Suprapubic skin (tissue), 4 donors: ENCODE measurements at regions not wholly inside any gene's neighbourhood (a gene's known extent, or its start where the extent isn't known, plus 50 kb on each side); places are given as distances from the start of the nearest gene placed in this dataset.
"Not testable (repeated sequence)": the region's sequence is repeated elsewhere in the genome, so short reads cannot be mapped to it uniquely, and the experiment has no call there.

ENCODE experiments used
- DNase-seq, 2 donors: peaks; one replicate each; pipeline ENCODE4 v3.0.0-alpha.2; 2019; ENCODE audit warnings: low spot score in 2 of 2
- H3K27ac ChIP-seq: fragments of 200-600 bp; sonication (generic); one replicate; pipeline ENCODE4 v1.5.1; 2019
- H3K27me3 ChIP-seq: fragments of 200-600 bp; sonication (generic); one replicate; pipeline ENCODE4 v1.5.1; 2019
- H3K36me3 ChIP-seq: fragments of 200-600 bp; sonication (generic); one replicate; pipeline ENCODE4 v1.5.1; 2019
- H3K4me1 ChIP-seq: fragments of 200-600 bp; sonication (generic); one replicate; pipeline ENCODE4 v1.5.1; 2019
- H3K4me3 ChIP-seq: fragments of 200-600 bp; sonication (generic); one replicate; pipeline ENCODE4 v1.5.1; 2019; ENCODE audit warnings: mild to moderate bottlenecking
- H3K9me3 ChIP-seq: fragments of 200-600 bp; sonication (generic); one replicate; pipeline ENCODE4 v1.5.1; 2019
- EP300 ChIP-seq: sonication (generic); formaldehyde crosslinking; IDR thresholded peaks from one replicate; pipeline ENCODE4 v1.6.1; 2017; ENCODE audit warnings: antibody characterized with exemption
- POLR2A ChIP-seq, 2 donors: fragments of 450-650 bp; IDR thresholded peaks; one replicate each; pipeline ENCODE4 v1.6.1; 2017; ENCODE audit warnings: antibody characterized with exemption in 2 of 2, mild to moderate bottlenecking in 2 of 2, moderate library complexity in 2 of 2
- POLR2AphosphoS5 ChIP-seq, 3 donors: sonication (generic); formaldehyde crosslinking; IDR thresholded peaks; one replicate each; pipeline ENCODE4 v1.6.1; 2017; ENCODE audit warnings: antibody characterized with exemption in 3 of 3
- WGBS: methylation state at CpG from one replicate; pipeline ENCODE4 v1.1.5; 2018; 5-methylcytosine and 5-hydroxymethylcytosine counted together
- TF ChIP-seq, protein P1 (sequence below), 2 donors: fragments of 200-600 bp in 1 of 2; fragments of 450-650 bp in 1 of 2; sonication (generic) in 1 of 2; IDR thresholded peaks; one replicate each; pipeline ENCODE4 v1.5.1; 2016 to 2019; ENCODE audit warnings: antibody characterized with exemption in 2 of 2, mild to moderate bottlenecking in 1 of 2, moderate library complexity in 1 of 2

DNA sequence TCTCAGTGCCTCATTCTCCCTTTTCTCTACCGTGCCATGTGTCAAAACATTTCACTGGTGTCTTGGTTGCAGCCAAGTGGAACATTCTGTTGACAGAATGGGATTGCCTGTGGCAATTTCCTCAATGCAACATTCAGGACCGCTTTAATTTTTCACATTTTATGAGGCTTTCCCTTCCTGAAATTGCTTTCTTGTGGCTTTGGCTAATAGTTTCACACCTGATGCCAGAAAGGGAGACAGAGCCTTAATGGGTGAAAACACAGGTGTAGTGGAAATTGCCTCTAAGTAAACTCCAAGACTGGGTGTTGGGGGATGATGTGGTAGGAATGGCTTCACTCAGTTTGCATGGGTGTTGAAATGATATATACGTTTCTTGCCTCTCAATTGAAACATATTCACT, 278.3 kb downstream of the TSN start:
- Histone ChIP-seq H3K27me3 (no peaks in the 10 kb centered on the region), H3K9me3 (no peaks in the 10 kb centered on the region), H3K36me3 (no peaks in the 10 kb centered on the region), H3K27ac (no peak overlapping the region), H3K4me1 (no peaks in the 10 kb centered on the region), H3K4me3 (no peak overlapping the region)
- TF ChIP-seq POLR2A (IDR thresholded peaks at IDR 0.05), result no peak
- TF ChIP-seq POLR2AphosphoS5 (IDR thresholded peaks at IDR 0.05), result no peak
- TF ChIP-seq, protein P1, sequence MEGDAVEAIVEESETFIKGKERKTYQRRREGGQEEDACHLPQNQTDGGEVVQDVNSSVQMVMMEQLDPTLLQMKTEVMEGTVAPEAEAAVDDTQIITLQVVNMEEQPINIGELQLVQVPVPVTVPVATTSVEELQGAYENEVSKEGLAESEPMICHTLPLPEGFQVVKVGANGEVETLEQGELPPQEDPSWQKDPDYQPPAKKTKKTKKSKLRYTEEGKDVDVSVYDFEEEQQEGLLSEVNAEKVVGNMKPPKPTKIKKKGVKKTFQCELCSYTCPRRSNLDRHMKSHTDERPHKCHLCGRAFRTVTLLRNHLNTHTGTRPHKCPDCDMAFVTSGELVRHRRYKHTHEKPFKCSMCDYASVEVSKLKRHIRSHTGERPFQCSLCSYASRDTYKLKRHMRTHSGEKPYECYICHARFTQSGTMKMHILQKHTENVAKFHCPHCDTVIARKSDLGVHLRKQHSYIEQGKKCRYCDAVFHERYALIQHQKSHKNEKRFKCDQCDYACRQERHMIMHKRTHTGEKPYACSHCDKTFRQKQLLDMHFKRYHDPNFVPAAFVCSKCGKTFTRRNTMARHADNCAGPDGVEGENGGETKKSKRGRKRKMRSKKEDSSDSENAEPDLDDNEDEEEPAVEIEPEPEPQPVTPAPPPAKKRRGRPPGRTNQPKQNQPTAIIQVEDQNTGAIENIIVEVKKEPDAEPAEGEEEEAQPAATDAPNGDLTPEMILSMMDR (IDR thresholded peaks at IDR 0.05), result no peak
- no peak for TF ChIP-seq EP300
- WGBS, result 56% methylated on average over 3 of the region's 3 CpGs
- no peak for DNase-seq

DNA sequence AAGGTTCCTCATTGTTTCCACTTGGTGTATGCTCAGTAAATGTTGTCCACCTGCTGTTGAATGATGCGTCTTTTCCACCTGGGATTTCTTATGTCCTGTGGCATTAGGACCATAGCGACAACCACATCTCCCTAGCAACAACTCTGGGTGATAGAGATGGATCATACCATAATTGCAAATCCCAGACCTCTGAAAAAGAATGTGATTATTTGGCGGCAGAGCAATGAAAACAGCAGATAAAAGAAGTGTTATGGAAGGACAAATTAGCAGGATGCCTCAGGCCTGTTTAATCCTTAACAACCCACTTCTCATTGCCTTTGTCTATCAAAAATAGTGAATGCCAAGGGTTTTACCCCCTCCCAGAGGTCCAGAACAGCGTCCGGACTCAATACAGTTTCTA, 278.9 kb downstream of the TSN start:
- Histone ChIP-seq H3K4me1 (no peaks in the 10 kb centered on the region), H3K27me3 (no peaks in the 10 kb centered on the region), H3K36me3 (no peaks in the 10 kb centered on the region), H3K9me3 (no peaks in the 10 kb centered on the region), H3K27ac (no peak overlapping the region), H3K4me3 (no peak overlapping the region)
- 63% methylated on average over 5 of the region's 5 CpGs for WGBS
- DNase-seq, result no peak
- TF ChIP-seq POLR2AphosphoS5 (IDR thresholded peaks at IDR 0.05) (no peak), EP300 (no peak), POLR2A (IDR thresholded peaks at IDR 0.05) (no peak)
- TF ChIP-seq, protein P1 (IDR thresholded peaks at IDR 0.05), result no peak

DNA sequence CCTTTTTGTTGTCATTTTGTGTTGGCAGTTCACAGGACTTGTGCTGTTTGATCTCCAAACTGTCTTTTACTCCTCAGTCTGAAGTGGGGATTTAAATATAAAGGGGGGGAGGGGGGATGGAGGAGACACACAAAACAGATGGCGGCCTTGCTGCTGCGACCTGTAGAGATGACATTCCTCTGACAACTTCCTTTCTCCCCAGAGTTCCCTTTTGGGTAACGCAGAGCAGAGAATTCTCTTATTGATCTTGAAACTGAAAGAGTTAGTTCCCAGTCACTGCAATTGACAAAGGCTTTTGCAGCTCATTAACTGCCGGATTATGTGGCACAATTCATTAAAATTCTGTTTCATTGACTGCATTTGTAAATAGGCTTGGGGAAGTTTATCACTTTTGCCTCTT, 279.3 kb downstream of the TSN start:
- DNase-seq, result no peak
- no peaks in the 10 kb centered on the region for H3K9me3 ChIP-seq
- TF ChIP-seq EP300 (no peak), POLR2AphosphoS5 (IDR thresholded peaks at IDR 0.05) (no peak), POLR2A (IDR thresholded peaks at IDR 0.05) (no peak)
- TF ChIP-seq, protein P1 (IDR thresholded peaks at IDR 0.05), result no peak
- H3K4me1 ChIP-seq, result no peaks in the 10 kb centered on the region
- no peak overlapping the region for H3K4me3 ChIP-seq
- WGBS, result 40% methylated on average over 4 of the region's 4 CpGs
- H3K36me3 ChIP-seq, result no peaks in the 10 kb centered on the region
- H3K27me3 ChIP-seq, result no peaks in the 10 kb centered on the region
- H3K27ac ChIP-seq, result no peak overlapping the region

DNA sequence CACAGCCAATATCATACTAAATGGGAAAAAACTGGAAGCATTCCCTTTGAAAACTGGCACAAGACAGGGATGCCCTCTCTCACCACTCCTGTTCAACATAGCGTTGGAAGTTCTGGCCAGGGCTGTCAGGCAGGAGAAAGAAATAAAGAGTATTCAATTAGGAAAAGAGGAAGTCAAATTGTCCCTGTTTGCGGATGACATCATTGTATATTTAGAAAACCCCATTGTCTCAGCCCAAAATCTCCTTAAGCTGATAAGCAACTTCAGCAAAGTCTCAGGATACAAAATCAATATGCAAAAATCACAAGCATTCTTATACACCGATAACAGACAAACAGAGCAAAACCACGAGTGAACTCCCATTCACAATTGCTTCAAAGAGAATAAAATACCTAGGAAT, 283.4 kb downstream of the TSN start:
- H3K4me3 ChIP-seq, H3K4me1 ChIP-seq, H3K9me3 ChIP-seq, H3K36me3 ChIP-seq, H3K27ac ChIP-seq, H3K27me3 ChIP-seq, DNase-seq: not testable (repeated sequence)
- WGBS, result 92% methylated on average over 4 of the region's 4 CpGs

DNA sequence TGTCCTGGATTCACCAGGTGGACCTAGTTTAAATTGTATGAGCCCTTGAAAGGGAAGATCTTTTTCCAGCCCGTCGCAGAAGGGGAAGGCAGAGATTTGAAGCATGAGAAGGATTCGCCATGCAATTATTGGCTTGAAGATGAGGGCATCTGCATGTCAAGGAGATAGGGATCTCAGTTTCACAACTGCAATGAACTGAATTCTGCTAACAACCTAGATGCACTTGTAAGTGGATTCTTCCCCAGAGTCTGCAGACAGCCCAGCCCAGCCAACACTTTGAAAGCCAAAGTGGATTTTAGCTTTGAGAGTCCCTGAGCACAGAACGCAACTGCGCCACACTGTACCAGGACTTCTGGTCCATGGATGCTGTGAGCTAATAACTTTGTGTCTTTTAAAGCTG, 286.0 kb downstream of the TSN start:
- Histone ChIP-seq H3K9me3 (no peaks in the 10 kb centered on the region), H3K4me1 (no peaks in the 10 kb centered on the region), H3K27me3 (no peaks in the 10 kb centered on the region), H3K36me3 (no peaks in the 10 kb centered on the region), H3K4me3 (no peak overlapping the region), H3K27ac (no peak overlapping the region)
- no peak for TF ChIP-seq POLR2AphosphoS5 (IDR thresholded peaks at IDR 0.05)
- no peak for TF ChIP-seq POLR2A (IDR thresholded peaks at IDR 0.05)
- TF ChIP-seq, protein P1 (IDR thresholded peaks at IDR 0.05), result no peak
- DNase-seq, result no peak
- WGBS, result 94% methylated on average over 5 of the region's 5 CpGs

DNA sequence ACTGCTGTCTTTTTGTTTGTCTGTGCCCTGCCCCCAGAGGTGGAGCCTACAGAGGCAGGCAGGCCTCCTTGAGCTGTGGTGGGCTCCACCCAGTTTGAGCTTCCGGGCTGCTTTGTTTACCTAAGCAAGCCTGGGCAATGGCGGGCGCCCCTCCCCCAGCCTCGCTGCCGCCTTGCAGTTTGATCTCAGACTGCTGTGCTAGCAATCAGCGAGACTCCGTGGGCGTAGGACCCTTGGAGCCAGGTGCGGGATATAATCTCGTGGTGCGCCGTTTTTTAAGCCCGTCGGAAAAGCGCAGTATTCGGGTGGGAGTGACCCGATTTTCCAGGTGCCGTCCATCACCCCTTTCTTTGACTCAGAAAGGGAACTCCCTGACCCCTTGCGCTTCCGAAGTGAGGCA, 296.2 kb downstream of the TSN start:
- H3K36me3 ChIP-seq, DNase-seq, H3K4me1 ChIP-seq, H3K27me3 ChIP-seq, H3K9me3 ChIP-seq, H3K4me3 ChIP-seq, H3K27ac ChIP-seq: not testable (repeated sequence)
- WGBS, result 97% methylated on average over 12 of the region's 20 CpGs
